ENCODE measurements at regions not wholly inside any gene's neighbourhood (a gene's known extent, or its start where the extent isn't known, plus 50 kb on each side); places are given as distances from the start of the nearest gene placed in this dataset.

DNA sequence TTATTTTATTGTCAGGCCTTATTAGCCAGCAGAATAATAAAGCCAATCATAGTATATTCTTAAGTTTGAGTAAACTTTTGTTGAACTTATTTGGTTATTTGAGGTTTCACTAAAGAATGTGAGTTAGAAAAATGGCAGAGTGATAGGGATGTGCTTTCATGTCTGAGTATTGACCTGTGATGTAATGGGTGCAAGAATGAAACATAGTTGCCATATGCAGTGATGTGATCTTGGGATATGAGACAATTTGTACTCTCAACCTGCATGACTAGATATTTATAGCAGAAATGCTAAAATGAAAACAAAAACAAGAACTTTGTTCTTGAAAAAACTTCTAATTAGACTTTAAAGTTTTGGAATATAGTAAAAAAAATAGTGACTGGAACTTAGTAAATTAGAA, 97.9 kb downstream of the DISP1 start:
- DNase-seq, result no peak

DNA sequence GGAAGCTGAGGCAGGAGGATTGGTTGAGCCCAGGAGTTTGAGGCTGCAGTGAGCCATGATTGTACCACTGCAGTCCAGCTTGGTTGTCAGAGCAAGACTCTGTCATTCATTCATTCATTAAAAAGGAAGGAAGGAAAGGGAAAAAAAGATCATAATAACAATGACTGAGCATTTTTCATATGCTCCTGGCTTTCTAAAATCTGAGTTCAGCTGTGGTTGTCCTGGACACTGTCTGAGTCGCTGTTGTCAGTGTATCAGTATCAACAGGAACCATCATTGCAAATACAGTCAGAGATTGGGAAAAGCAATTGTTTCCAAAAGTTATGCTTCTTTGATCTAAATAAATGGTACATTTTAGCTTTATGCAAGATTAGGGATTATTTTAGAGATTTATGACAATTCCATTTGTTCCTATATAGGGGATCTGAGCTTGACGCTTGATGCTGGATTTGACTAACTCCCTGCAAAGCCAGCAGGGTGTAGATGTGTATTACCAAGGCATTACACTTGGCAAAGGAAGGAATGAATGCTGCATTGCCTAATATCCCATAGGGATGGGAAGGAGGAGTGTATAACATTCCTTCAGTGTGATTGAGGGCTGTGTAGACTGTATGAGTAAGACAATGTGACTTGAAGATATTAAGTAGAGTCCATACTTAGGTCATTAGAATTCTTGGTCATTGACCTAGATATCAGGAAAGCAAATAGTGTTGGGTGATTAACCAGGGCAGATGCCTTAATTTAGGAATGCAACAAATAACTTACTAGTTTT, 100.2 kb downstream of the DISP1 start:
- no peak for DNase-seq

DNA sequence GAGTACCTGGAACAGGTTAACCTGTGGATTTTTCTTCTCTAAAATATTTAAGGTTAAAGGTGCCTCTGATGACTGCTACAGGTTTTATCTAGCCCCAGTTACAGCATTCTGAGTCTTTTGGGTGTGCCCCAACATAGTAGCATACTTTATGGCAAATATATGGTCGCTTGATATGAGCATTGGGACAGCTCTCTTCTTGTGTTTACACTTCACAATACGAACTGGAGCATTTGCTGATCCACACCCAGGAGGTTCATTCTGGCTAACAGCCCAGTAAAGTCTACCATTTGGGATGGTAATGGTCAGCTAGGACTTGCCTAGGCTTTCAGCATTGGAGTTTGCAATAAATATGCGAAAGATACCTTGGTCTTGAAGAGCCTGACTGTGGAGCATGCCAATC, 101.3 kb downstream of the DISP1 start:
- DNase-seq, result no peak

GRCh38 chr1:222918801-222919477, 104.1 kb downstream of the DISP1 start:
- DNase-seq, result no peak

DNA sequence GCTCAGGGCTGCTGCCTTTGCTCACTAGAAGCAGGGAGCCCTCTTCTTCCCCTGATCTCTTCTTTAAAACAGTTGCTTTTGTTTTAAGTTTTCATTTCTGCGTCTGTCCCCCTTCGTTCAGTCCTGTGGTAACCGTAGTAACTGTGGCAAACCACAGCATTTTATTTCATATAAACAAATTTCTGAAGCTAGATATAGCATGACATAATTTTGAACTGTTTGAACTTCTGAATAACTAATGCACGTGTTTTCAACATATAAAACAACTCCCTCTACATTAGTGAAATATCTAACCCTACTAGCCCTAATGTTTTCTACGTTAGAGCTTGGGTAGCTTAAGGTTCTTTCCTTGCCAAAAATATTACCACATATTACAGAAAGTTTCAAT, 104.6 kb downstream of the DISP1 start:
- no peak for DNase-seq

DNA sequence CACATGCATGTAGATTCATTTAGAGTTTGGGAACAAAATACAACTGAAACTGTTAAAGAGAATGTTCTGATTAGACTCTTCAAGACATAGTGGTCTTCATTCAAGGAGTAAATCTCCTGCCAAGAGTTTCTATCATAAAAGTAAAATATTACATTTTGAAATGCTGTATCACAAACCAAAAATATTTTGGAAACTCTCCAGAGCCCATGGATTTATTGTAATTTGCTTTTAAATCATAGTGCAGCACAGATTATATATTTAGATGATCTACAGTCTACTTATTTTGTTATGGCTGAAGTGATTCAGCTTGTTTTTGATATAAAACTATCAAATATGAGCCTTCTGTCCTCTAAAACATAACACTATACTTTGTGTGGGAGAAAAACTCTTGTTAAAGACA, 105.3 kb downstream of the DISP1 start:
- DNase-seq, result no peak

DNA sequence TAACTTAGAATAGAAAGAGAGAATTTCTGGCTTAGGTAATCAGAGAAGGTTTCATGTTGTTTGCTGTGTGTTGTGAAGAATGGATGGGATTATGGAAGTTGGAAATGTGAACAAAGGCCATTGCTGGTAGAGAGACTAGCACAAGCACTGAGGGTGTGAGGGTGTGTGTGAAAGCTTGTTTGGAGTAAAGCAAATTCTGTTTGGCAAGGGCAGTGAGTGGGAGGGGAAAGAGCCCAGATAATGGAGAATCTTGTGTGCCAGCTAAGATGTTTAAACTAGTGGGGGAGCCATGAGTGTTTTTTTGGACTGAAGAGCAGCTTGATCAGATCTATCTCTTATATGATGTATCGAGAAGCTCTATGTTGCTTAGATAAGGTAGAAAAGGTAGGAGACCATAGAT, 107.1 kb downstream of the DISP1 start:
- DNase-seq, result no peak

GRCh38 chr1:222923506-222923905, 108.7 kb downstream of the DISP1 start:
- DNase-seq, result no peak

DNA sequence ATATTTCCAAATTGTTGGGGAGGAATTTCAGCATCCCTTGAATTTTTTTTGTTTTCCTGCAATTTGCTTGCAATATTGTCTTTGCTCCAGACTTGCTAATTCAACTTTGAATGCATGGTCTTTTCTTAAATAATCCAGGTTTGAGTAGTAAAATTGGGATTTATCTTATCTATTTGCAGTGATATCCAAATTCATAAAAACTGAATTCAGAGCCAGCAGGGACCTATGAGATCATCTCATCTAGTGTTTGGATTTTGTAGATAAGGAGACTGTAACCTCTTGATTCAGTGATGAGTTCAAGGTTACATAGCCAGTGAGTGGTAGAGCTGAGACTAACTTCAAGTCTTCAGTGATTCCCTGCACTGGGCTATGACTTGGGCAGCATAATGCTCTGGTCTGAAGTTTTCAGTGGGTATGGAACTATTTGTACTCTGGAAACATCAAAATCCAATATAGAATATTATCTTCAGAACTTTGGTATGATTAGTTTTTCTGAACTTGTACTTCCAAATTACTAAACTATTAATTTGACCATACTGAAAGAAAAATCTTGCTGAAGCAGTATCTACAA, 109.4 kb downstream of the DISP1 start:
- no peak for DNase-seq

DNA sequence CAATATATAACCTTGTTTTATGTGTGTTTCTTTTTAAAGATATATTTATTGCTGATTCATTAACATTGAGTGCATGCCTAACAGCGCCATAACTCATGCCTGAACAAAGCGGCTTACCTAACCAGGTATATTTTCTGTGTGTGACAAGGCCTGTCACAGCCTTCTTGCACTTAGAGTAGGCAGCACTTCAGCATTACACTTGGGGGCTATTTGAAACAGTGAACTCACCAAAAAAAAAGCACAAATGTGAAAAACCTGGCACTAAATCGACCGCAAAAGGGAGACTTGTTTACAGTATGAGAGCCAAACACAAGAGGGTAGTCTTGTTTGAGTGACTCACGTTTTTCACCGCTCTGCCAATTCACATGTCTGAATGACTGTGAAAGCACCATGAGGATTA, 111.7 kb downstream of the DISP1 start:
- no peak for DNase-seq

- DNase-seq, result no peak
Measured at GRCh38 chr1:222927031-222927430, 112.2 kb downstream of the DISP1 start.

DNA sequence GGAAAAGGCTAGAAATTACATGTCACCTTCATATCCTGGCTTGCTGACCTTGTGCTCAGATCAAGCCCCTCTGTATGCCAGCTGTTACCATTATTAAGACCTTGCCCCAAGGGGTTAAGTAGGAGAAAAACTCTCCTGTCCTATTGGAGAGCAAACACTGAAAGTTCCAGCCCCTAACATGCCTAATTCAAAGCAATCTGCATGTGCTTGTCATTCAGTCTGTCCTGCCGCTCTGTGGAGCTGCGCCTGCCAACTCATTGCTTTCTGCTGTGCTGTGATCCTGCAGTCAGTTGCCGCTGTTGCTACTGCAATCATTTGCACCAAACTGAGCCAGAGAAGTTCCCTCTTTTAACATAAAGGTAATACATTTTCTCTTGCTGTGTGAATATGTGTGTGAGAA, 113.4 kb downstream of the DISP1 start:
- no peak for DNase-seq

DNA sequence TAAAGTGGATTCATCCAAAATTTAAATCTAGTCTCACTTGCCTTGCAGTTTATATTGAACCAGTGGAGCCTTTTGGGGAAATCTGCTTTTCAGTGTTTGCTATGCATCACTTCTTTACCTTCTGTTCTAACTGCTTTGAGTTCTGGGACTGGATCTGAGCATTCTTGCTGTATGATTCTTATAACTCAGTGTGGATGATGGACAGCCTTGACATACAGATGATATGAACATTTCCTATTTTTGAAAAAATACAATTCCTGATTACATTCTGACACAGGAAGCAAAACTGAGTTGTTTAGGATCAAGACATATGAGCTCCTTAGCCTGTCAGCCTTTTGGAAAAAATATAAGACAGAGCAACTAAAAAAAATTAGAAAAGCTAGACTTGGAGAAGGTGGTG, 115.2 kb downstream of the DISP1 start:
- DNase-seq, result no peak

GRCh38 chr1:222931023-222931422, 116.2 kb downstream of the DISP1 start:
- DNase-seq, result no peak

- no peak for DNase-seq
Measured at GRCh38 chr1:222933273-222933672, 118.4 kb downstream of the DISP1 start.

DNA sequence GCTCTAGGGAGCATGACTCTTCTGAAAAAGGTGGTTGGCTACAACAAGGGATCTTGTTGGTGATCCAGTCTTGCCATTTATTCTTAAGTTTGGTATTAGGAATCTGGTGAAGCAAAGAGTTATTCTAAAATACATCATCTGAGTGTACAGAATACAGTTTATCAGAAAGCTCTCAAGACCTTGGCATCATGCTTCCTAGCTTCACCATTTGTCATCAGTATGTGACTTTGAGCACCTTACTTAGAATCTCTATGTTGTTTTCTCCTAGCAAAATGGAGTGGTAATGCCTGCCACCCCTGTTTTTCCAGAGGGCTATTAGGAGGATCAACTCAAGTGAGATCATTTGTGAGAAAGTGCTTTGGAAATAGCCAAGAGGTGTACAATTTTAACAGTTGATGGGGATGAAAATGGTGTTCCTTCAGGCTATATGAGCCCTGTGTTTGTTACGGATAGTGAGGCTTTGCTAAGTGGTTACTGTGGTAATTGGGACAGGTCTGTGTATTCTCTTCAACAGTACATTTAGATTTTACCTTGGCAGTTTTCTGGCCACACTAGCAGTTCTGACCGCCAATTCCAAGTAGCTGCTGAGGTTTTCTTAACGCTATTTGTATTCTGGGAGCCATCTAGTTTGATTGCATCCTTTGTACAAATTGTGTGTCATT, 120.5 kb downstream of the DISP1 start:
- no peak for DNase-seq

GRCh38 chr1:222936042-222936441, 121.2 kb downstream of the DISP1 start:
- no peak for DNase-seq

DNA sequence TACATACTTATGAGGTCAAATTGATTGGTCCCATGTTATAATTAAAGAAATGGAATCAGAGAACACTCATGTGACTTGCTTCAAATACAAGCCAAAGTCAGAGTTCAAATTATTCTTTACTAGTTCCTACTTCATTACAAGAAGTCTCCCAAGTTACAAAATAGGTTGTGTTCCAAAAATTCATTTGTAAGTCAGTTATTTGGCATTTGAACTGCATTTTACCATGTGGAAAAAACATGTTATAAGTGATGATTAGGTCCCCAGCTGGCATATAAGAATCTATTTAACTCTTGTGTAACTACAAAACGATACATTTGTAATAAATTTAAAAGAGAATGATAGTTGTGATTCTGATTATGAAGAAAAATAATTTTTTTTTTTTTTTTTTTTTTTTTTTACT, 124.1 kb downstream of the DISP1 start:
- DNase-seq, result no peak

GRCh38 chr1:222940095-222940494, 125.3 kb downstream of the DISP1 start:
- DNase-seq, result no peak

DNA sequence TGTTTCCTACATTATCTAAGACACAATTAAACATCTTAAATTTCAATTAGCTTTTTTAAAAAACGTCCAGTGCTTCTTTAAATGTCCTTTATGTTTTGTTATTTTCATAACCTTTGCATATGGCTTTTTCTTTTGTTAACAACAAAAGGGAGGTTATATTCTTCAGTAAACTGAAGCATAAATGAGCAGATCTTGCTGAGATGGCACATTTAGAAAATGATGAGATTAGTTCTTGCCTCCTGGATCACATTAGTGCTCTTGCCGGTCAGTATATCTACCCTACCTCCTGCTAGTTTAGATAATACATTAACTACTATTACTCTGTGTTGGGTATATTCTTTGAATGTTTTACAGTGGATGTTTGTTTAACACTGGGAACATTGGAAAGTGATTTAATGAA, 126.1 kb downstream of the DISP1 start:
- no peak for DNase-seq

DNA sequence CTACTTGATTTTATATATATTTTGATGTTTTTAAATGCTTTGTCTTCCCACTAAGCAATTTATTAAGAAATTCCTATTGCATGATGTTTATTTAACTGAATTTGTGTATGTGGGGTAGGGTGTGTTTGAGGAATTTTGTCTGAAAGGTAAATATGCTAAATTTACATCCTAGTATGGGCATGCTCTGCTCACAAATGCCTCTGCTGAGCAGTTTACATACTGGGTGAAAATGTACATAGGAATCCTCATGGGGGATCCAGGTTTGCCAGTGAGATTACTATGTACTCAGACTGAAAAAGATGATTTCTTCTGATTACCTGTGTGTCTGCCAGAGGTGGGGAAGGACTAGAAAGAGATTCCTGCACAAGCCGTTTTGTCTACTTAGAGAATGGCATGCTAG, 126.6 kb downstream of the DISP1 start:
- DNase-seq, result no peak

GRCh38 chr1:222946436-222946835, 131.6 kb downstream of the DISP1 start:
- no peak for DNase-seq

DNA sequence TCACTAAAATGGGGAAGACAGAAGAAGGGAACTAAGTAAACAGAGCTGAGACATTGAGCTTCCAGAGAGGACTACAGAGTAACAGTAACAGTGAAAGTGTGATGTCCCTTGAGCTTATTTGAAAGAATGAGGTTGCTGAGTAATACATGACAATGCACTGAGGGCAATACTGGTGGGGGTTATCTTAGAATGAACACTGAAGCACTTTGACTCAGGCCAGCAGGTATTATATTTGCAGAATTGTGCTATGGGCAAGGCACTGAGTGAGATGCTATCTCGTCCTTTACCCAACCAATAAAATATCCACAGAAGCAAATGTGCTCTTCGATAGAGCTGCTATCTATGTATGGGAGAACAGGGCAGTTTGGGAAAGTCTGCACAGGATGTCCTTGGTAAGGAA, 133.2 kb downstream of the DISP1 start:
- DNase-seq, result no peak

- DNase-seq, result no peak
Measured at GRCh38 chr1:222950892-222951291, 136.1 kb downstream of the DISP1 start.
